HG02571 (cell line): ENCODE measurements at regions not wholly inside any gene's neighbourhood (a gene's known extent, or its start where the extent isn't known, plus 50 kb on each side); places are given as distances from the start of the nearest gene placed in this dataset.
"Not testable (repeated sequence)": the region's sequence is repeated elsewhere in the genome, so short reads cannot be mapped to it uniquely, and the experiment has no call there.

Source experiments
- ATAC-seq: cut with Tn5 transposase; IDR thresholded peaks from one replicate; pipeline ENCODE4 v1.9.1; 2021; ENCODE audit warnings: mild to moderate bottlenecking, moderate library complexity; ENCODE audit not compliant: unreplicated experiment

- no peak for ATAC-seq
Measured at GRCh38 chr10:28434063-28434462, 98.9 kb upstream of the WAC start.

- no peak for ATAC-seq
Measured at GRCh38 chr10:28442403-28442802, 90.5 kb upstream of the WAC start.

GRCh38 chr10:28444031-28444430, 88.9 kb upstream of the WAC start:
- ATAC-seq: no peak

GRCh38 chr10:28445516-28445915, 87.4 kb upstream of the WAC start:
- ATAC-seq: no peak

GRCh38 chr10:28449382-28449781, 83.5 kb upstream of the WAC start:
- no peak for ATAC-seq

- ATAC-seq: no peak
Measured at GRCh38 chr10:28449926-28450325, 83.0 kb upstream of the WAC start.

- ATAC-seq: no peak
Measured at GRCh38 chr10:28453926-28454325, 79.0 kb upstream of the WAC start.

GRCh38 chr10:28457110-28457509, 75.8 kb upstream of the WAC start:
- ATAC-seq: no peak

- not testable (repeated sequence) for ATAC-seq
Measured at GRCh38 chr10:28457873-28458272, 75.0 kb upstream of the WAC start.

GRCh38 chr10:28459453-28460144, 73.3 kb upstream of the WAC start:
- no peak for ATAC-seq

GRCh38 chr10:28463141-28463540, 69.8 kb upstream of the WAC start:
- no peak for ATAC-seq

- ATAC-seq: no peak
Measured at GRCh38 chr10:28463676-28464395, 69.1 kb upstream of the WAC start.

GRCh38 chr10:28467615-28468014, 65.3 kb upstream of the WAC start:
- no peak for ATAC-seq

- ATAC-seq: no peak
Measured at GRCh38 chr10:28468707-28469483, 64.0 kb upstream of the WAC start.

GRCh38 chr10:28470873-28471651, 61.9 kb upstream of the WAC start:
- no peak for ATAC-seq

- no peak for ATAC-seq
Measured at GRCh38 chr10:28471652-28472050, 61.3 kb upstream of the WAC start.

- ATAC-seq: no peak
Measured at GRCh38 chr10:28478646-28479045, 54.3 kb upstream of the WAC start.

GRCh38 chr10:28479425-28479865, 53.5 kb upstream of the WAC start:
- ATAC-seq: no peak

GRCh38 chr10:28479927-28480627, 52.8 kb upstream of the WAC start:
- no peak for ATAC-seq

- no peak for ATAC-seq
Measured at GRCh38 chr10:28480628-28480965, 52.3 kb upstream of the WAC start.
